ENCODE measurements at regions not wholly inside any gene's neighbourhood (a gene's known extent, or its start where the extent isn't known, plus 50 kb on each side); places are given as distances from the start of the nearest gene placed in this dataset.

DNA sequence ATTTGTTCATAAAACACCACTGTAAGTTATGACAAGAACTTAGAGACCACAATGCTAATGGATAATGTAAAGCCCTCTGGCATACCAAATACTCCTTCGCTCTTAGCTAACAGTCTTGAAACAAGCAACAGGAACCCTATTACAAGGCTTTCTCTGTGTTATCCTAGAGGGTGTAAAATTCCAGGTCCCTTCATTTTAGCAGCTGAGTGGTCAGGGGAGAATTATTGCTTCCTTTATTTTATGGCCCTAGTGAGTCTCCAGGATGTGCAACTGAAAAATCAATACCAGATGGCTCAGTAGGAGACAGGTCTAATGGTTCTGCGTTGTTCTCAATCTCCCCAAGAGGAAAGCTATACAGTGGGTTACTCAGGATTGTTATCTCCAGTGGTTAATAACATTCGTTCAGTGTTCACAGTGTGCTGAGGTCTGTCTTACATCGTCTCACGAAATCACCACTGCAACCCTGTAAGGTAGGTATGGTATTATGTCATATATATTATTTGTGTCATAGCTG lies 172.7 kb upstream of the CNOT2 start:
- TF ChIP-seq EP300 (IDR thresholded peaks at IDR 0.05) (no peak), POLR2A (IDR thresholded peaks at IDR 0.05; ENCODE audit: low read depth) (no peak), POLR2AphosphoS5 (IDR thresholded peaks at IDR 0.05) (no peak)
- TF ChIP-seq, protein P1, sequence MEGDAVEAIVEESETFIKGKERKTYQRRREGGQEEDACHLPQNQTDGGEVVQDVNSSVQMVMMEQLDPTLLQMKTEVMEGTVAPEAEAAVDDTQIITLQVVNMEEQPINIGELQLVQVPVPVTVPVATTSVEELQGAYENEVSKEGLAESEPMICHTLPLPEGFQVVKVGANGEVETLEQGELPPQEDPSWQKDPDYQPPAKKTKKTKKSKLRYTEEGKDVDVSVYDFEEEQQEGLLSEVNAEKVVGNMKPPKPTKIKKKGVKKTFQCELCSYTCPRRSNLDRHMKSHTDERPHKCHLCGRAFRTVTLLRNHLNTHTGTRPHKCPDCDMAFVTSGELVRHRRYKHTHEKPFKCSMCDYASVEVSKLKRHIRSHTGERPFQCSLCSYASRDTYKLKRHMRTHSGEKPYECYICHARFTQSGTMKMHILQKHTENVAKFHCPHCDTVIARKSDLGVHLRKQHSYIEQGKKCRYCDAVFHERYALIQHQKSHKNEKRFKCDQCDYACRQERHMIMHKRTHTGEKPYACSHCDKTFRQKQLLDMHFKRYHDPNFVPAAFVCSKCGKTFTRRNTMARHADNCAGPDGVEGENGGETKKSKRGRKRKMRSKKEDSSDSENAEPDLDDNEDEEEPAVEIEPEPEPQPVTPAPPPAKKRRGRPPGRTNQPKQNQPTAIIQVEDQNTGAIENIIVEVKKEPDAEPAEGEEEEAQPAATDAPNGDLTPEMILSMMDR (IDR thresholded peaks at IDR 0.05), result no peak
